ENCODE measurements at regions not wholly inside any gene's neighbourhood (a gene's known extent, or its start where the extent isn't known, plus 50 kb on each side); places are given as distances from the start of the nearest gene placed in this dataset.

DNA sequence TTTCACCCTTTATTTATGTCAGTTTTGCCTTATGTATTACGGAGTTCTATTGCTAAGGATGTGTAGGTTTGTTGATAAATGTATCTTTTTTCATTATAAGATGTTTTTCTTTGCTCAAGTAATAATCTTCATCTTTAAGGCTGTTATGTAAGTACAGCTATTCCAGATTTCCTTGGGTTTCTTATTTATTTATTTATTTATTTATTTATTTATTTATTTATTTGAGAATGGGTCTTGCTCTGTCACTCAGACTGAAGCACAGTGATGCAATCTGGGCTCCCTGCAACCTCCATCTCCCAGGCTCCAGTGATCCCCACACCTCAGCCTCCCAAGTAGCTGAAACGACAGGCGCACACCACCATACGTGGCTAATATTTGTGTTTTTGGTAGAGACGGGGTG, 617.0 kb downstream of the SLITRK1 start:
- H3K27ac Mint-ChIP-seq (ENCODE audit: low read depth, unreplicated experiment), result no peak overlapping the region
- no peaks in the 10 kb centered on the region for H3K27me3 Mint-ChIP-seq (ENCODE audit: insufficient read depth, unreplicated experiment)
- no peak overlapping the region for H3K4me3 Mint-ChIP-seq (ENCODE audit: unreplicated experiment)
- BruUV-seq (replicated peaks), result no TSS peak
- intact Hi-C loops (cut with micrococcal nuclease), result no loop called here
- no peaks in the 10 kb centered on the region for H3K9me3 Mint-ChIP-seq (ENCODE audit: unreplicated experiment)
- no peak for DNase-seq (ENCODE audit: unreplicated experiment)
- ChIA-PET POLR2A (no interaction called here), CTCF (interaction anchor here (0.6 kb wide), 1 partner anchor 32 kb away, joined by 4 read pairs; no protein-coding TSS in a partner anchor)
- TF ChIP-seq, protein P1, sequence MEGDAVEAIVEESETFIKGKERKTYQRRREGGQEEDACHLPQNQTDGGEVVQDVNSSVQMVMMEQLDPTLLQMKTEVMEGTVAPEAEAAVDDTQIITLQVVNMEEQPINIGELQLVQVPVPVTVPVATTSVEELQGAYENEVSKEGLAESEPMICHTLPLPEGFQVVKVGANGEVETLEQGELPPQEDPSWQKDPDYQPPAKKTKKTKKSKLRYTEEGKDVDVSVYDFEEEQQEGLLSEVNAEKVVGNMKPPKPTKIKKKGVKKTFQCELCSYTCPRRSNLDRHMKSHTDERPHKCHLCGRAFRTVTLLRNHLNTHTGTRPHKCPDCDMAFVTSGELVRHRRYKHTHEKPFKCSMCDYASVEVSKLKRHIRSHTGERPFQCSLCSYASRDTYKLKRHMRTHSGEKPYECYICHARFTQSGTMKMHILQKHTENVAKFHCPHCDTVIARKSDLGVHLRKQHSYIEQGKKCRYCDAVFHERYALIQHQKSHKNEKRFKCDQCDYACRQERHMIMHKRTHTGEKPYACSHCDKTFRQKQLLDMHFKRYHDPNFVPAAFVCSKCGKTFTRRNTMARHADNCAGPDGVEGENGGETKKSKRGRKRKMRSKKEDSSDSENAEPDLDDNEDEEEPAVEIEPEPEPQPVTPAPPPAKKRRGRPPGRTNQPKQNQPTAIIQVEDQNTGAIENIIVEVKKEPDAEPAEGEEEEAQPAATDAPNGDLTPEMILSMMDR (IDR thresholded peaks at IDR 0.05; ENCODE audit: unreplicated experiment), result no peak
- H3K36me3 Mint-ChIP-seq (ENCODE audit: insufficient read depth, unreplicated experiment), result no peaks in the 10 kb centered on the region
- no peaks in the 10 kb centered on the region for H3K4me1 Mint-ChIP-seq (ENCODE audit: insufficient read depth, unreplicated experiment)

DNA sequence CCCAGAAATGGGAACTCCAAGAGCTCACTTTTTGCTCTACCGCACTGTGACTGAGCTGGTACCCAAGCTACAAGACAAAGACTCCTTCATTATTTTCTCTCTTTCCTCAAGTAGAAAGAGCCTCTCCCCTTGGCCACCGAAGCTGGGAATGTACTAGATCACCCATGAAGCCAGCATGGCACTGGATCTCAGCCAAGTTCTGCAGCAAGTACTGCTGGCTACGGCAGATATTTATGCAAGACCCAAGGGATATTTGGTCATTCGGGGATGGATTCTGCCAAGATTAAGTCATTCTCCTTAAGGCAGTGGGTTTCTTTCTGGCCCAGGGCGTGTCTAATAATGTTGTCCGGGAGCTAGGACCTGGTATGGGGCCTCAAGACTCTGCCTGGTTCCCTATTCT, 633.5 kb downstream of the SLITRK1 start:
- TF ChIP-seq, protein P1 (IDR thresholded peaks at IDR 0.05; ENCODE audit: unreplicated experiment), result no peak
- POLR2A ChIA-PET, result interaction anchor here (1.3 to 1.4 kb wide), 3 partner anchors 24 to 267 kb away, joined by 3 to 5 read pairs (median 4); no protein-coding TSS in a partner anchor
- CTCF ChIA-PET, result no interaction called here
- H3K4me1 Mint-ChIP-seq (ENCODE audit: insufficient read depth, unreplicated experiment), result peaks cover 24% of the 10 kb centered on the region
- no peaks in the 10 kb centered on the region for H3K27me3 Mint-ChIP-seq (ENCODE audit: insufficient read depth, unreplicated experiment)
- peak; percentile 92 for DNase-seq (ENCODE audit: unreplicated experiment)
- no peak overlapping the region for H3K4me3 Mint-ChIP-seq (ENCODE audit: unreplicated experiment)
- H3K36me3 Mint-ChIP-seq (ENCODE audit: insufficient read depth, unreplicated experiment), result no peaks in the 10 kb centered on the region
- BruUV-seq (replicated peaks), result no TSS peak
- intact Hi-C loops (cut with micrococcal nuclease), result no loop called here
- H3K27ac Mint-ChIP-seq (ENCODE audit: low read depth, unreplicated experiment), result peak overlapping the region; percentile 82
- H3K9me3 Mint-ChIP-seq (ENCODE audit: unreplicated experiment), result no peaks in the 10 kb centered on the region

DNA sequence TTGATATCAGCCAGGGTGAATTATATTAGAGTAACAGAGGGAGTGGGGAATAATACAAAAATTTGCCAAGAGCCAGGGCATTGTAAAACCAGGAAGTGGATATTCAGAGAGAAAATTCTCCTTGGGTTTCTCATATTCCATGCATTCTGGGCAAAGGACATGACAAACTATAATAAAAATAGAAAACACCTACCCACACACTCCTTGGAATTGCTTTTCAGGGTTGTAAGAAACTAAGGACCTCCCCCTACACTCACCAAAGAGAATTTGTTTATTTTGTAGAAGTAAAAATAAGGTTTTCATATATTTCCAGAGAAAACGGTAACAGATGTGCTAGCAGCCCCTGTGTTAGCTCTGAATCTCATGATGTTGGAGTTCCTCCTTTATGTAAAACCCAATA, 649.6 kb downstream of the SLITRK1 start:
- no peaks in the 10 kb centered on the region for H3K36me3 Mint-ChIP-seq (ENCODE audit: insufficient read depth, unreplicated experiment)
- TF ChIP-seq, protein P1 (IDR thresholded peaks at IDR 0.05; ENCODE audit: unreplicated experiment), result no peak
- ChIA-PET POLR2A (no interaction called here), CTCF (no interaction called here)
- no peaks in the 10 kb centered on the region for H3K4me1 Mint-ChIP-seq (ENCODE audit: insufficient read depth, unreplicated experiment)
- H3K27ac Mint-ChIP-seq (ENCODE audit: low read depth, unreplicated experiment), result no peak overlapping the region
- H3K4me3 Mint-ChIP-seq (ENCODE audit: unreplicated experiment), result no peak overlapping the region
- H3K9me3 Mint-ChIP-seq (ENCODE audit: unreplicated experiment), result no peaks in the 10 kb centered on the region
- no peak for DNase-seq (ENCODE audit: unreplicated experiment)
- no peaks in the 10 kb centered on the region for H3K27me3 Mint-ChIP-seq (ENCODE audit: insufficient read depth, unreplicated experiment)
- BruUV-seq (replicated peaks), result no TSS peak
- intact Hi-C loops (cut with micrococcal nuclease), result no loop called here

DNA sequence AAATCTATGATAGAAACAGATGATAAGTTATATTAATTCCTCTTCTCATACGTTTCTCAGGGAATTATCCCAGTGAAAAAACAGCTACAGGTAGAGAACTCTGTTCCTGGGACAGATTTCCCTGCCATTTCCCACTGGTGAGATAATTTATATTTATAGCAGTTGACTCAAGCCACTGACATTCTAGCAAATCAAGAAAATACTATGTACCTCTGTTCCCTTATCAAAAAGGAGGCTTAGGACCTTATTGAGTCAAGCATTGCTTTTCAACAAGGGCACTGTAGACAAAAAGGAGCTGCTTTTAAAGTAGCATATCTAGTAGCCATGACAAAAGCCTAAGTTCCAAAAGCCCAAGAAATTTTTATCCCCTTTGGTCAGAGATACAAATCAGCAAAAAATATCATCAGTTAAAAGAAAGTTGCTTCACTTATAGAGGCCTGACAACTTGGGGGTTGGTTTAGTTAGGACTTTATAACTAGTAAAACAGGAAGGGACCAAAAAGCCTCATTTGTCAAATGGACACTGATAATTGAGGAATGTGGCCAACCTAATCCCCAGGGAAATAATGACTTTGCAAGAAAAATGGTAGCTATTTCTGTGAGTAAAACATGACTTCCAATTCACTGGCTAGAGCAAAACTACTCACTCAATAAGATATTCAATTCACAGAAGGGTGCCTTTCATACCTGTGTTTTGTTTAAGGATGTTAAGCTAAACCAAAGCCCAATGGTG, 652.5 kb downstream of the SLITRK1 start:
- intact Hi-C loops (cut with micrococcal nuclease), result no loop called here
- no peaks in the 10 kb centered on the region for H3K4me1 Mint-ChIP-seq (ENCODE audit: insufficient read depth, unreplicated experiment)
- ChIA-PET CTCF (interaction anchor here (0.6 kb wide), 1 partner anchor 166 kb away, joined by 3 read pairs; no protein-coding TSS in a partner anchor), POLR2A (interaction anchor here (0.7 kb wide), 1 partner anchor 46 kb away, joined by 3 read pairs; no protein-coding TSS in a partner anchor)
- no TSS peak for BruUV-seq (replicated peaks)
- no peaks in the 10 kb centered on the region for H3K36me3 Mint-ChIP-seq (ENCODE audit: insufficient read depth, unreplicated experiment)
- H3K4me3 Mint-ChIP-seq (ENCODE audit: unreplicated experiment), result no peak overlapping the region
- TF ChIP-seq, protein P1 (IDR thresholded peaks at IDR 0.05; ENCODE audit: unreplicated experiment), result no peak
- H3K27me3 Mint-ChIP-seq (ENCODE audit: insufficient read depth, unreplicated experiment), result no peaks in the 10 kb centered on the region
- no peak for DNase-seq (ENCODE audit: unreplicated experiment)
- no peak overlapping the region for H3K27ac Mint-ChIP-seq (ENCODE audit: low read depth, unreplicated experiment)
- H3K9me3 Mint-ChIP-seq (ENCODE audit: unreplicated experiment), result no peaks in the 10 kb centered on the region
